Stimulated activated CD8-positive, alpha-beta memory T cell treated with anti-CD3 and anti-CD28 coated beads, Interleukin-2, amount 100 ng/mL, for 48 hours (primary cell): ENCODE measurements at regions not wholly inside any gene's neighbourhood (a gene's known extent, or its start where the extent isn't known, plus 50 kb on each side); places are given as distances from the start of the nearest gene placed in this dataset.
"Not testable (repeated sequence)": the region's sequence is repeated elsewhere in the genome, so short reads cannot be mapped to it uniquely, and the experiment has no call there.

Source experiments
- DNase-seq, 2 donors: peaks; one replicate each; pipeline ENCODE4 v3.0.0-alpha.2; 2020; ENCODE audit warnings: low read depth in 2 of 2

GRCh38 chr11:11220786-11221185 lies 132.3 kb downstream of the CSNK2A3 start:
- no peak for DNase-seq

GRCh38 chr11:11218629-11218986 lies 134.4 kb downstream of the CSNK2A3 start:
- no peak for DNase-seq

GRCh38 chr11:11217929-11218628 lies 135.0 kb downstream of the CSNK2A3 start:
- no peak for DNase-seq

- DNase-seq = no peak
Observed at GRCh38 chr11:11217289-11217928, 135.6 kb downstream of the CSNK2A3 start.

GRCh38 chr11:11215944-11216343 lies 137.1 kb downstream of the CSNK2A3 start:
- no peak for DNase-seq

GRCh38 chr11:11215058-11215815 lies 137.8 kb downstream of the CSNK2A3 start:
- no peak for DNase-seq

- no peak for DNase-seq
Observed at GRCh38 chr11:11213117-11213516, 139.9 kb downstream of the CSNK2A3 start.

GRCh38 chr11:11211888-11212287 lies 141.2 kb downstream of the CSNK2A3 start:
- no peak for DNase-seq

- no peak for DNase-seq
Observed at GRCh38 chr11:11211186-11211585, 141.9 kb downstream of the CSNK2A3 start.

- no peak for DNase-seq
Observed at GRCh38 chr11:11210446-11210845, 142.6 kb downstream of the CSNK2A3 start.

- DNase-seq = no peak
Observed at GRCh38 chr11:11209967-11210366, 143.1 kb downstream of the CSNK2A3 start.

- no peak for DNase-seq
Observed at GRCh38 chr11:11208994-11209393, 144.1 kb downstream of the CSNK2A3 start.

GRCh38 chr11:11207428-11207827 lies 145.6 kb downstream of the CSNK2A3 start:
- no peak for DNase-seq

- no peak for DNase-seq
Observed at GRCh38 chr11:11206484-11206883, 146.6 kb downstream of the CSNK2A3 start.

GRCh38 chr11:11202885-11203284 lies 150.2 kb downstream of the CSNK2A3 start:
- no peak for DNase-seq

- DNase-seq = not testable (repeated sequence)
Observed at GRCh38 chr11:11201302-11201701, 151.7 kb downstream of the CSNK2A3 start.

- DNase-seq = no peak
Observed at GRCh38 chr11:11192541-11192940, 160.5 kb downstream of the CSNK2A3 start.

GRCh38 chr11:11189506-11189905 lies 163.5 kb downstream of the CSNK2A3 start:
- DNase-seq = no peak

GRCh38 chr11:11186249-11186648 lies 166.8 kb downstream of the CSNK2A3 start:
- no peak for DNase-seq

- no peak for DNase-seq
Observed at GRCh38 chr11:11182261-11182660, 170.8 kb downstream of the CSNK2A3 start.

GRCh38 chr11:11178671-11179638 lies 174.1 kb downstream of the CSNK2A3 start:
- no peak for DNase-seq
